Mammary epithelial cell (primary cell): ENCODE measurements at regions not wholly inside any gene's neighbourhood (a gene's known extent, or its start where the extent isn't known, plus 50 kb on each side); places are given as distances from the start of the nearest gene placed in this dataset.

Source experiments
- EZH2 ChIP-seq: IDR thresholded peaks from 2 replicates; pipeline ENCODE4 v1.6.1; 2012; ENCODE audit warnings: low read length, inconsistent platforms, borderline replicate concordance
- TF ChIP-seq, protein P1 (sequence below), 2 donors: IDR thresholded peaks in 1 of 2; conservative IDR thresholded peaks in 1 of 2; 2 replicates each; pipeline ENCODE4 v1.5.1; 2011 to 2012; ENCODE audit warnings: inconsistent platforms in 2 of 2, low read length in 2 of 2, mild to moderate bottlenecking in 2 of 2, control low read depth in 1 of 2, low read depth in 1 of 2; ENCODE audit not compliant: insufficient read depth in 1 of 2; ENCODE audit errors: extremely low read depth in 1 of 2

DNA sequence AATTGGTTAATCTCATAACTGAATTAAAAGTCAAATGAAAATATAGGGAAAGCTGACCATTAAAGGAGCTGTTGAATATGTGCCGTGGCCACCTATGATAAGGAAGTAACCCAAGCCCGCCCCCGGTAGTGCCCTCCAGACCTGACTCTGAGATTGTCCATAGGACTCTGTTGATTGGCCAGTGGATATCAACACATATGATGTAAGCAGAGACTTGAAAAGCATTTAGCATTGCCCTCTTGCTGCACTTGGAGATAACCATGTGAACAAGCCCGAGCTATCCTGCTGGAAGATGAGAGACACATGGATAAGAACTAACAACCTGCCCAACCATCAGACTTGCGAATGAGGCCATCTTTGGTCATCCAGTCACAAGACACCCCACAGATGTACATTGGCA, 83.2 kb downstream of the LINC00237 start:
- TF ChIP-seq, protein P1, sequence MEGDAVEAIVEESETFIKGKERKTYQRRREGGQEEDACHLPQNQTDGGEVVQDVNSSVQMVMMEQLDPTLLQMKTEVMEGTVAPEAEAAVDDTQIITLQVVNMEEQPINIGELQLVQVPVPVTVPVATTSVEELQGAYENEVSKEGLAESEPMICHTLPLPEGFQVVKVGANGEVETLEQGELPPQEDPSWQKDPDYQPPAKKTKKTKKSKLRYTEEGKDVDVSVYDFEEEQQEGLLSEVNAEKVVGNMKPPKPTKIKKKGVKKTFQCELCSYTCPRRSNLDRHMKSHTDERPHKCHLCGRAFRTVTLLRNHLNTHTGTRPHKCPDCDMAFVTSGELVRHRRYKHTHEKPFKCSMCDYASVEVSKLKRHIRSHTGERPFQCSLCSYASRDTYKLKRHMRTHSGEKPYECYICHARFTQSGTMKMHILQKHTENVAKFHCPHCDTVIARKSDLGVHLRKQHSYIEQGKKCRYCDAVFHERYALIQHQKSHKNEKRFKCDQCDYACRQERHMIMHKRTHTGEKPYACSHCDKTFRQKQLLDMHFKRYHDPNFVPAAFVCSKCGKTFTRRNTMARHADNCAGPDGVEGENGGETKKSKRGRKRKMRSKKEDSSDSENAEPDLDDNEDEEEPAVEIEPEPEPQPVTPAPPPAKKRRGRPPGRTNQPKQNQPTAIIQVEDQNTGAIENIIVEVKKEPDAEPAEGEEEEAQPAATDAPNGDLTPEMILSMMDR (conservative IDR thresholded peaks at IDR 0.05 in 1 of 2, IDR thresholded peaks at IDR 0.05 in 1 of 2; ENCODE audit: extremely low read depth in 1 of 2, insufficient read depth in 1 of 2, low read depth in 1 of 2, low read length in 2 of 2) = no peak
- no peak for TF ChIP-seq EZH2
